Breast epithelium (tissue), 3 donors: ENCODE measurements at regions not wholly inside any gene's neighbourhood (a gene's known extent, or its start where the extent isn't known, plus 50 kb on each side); places are given as distances from the start of the nearest gene placed in this dataset.

Source experiments
- POLR2A ChIP-seq: fragments of 450-650 bp; IDR thresholded peaks from one replicate; pipeline ENCODE4 v1.6.1; 2016; ENCODE audit warnings: antibody characterized with exemption, mild to moderate bottlenecking, moderate library complexity
- POLR2AphosphoS5 ChIP-seq, 3 donors: sonication (generic); formaldehyde crosslinking; IDR thresholded peaks; one replicate each; pipeline ENCODE4 v1.6.1; 2017; ENCODE audit warnings: antibody characterized with exemption in 3 of 3
- TF ChIP-seq, protein P1 (sequence below), 3 donors: fragments of 450-650 bp; IDR thresholded peaks; one replicate each; pipeline ENCODE4 v1.5.1; 2016 to 2017; ENCODE audit warnings: antibody characterized with exemption in 3 of 3, mild to moderate bottlenecking in 3 of 3, moderate library complexity in 3 of 3

DNA sequence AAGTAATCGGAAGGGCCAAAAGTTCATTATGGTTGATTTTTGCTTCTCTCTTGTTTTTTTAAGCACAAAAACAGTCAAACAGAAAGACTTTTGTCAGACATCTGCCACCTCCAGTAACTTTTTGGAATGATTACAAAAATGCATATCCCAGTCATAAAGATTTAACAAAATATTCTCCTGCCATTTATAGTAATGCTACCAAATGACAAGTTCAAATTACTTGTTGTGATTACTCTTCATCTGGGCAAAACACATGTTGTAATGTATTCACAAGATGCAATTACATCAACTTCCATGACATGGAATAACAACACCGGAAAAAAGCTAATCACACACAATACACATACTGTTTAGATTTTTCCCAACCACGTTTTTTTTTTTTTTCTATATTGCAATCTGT is 1017.5 kb upstream of the TENM4 start:
- TF ChIP-seq, protein P1, sequence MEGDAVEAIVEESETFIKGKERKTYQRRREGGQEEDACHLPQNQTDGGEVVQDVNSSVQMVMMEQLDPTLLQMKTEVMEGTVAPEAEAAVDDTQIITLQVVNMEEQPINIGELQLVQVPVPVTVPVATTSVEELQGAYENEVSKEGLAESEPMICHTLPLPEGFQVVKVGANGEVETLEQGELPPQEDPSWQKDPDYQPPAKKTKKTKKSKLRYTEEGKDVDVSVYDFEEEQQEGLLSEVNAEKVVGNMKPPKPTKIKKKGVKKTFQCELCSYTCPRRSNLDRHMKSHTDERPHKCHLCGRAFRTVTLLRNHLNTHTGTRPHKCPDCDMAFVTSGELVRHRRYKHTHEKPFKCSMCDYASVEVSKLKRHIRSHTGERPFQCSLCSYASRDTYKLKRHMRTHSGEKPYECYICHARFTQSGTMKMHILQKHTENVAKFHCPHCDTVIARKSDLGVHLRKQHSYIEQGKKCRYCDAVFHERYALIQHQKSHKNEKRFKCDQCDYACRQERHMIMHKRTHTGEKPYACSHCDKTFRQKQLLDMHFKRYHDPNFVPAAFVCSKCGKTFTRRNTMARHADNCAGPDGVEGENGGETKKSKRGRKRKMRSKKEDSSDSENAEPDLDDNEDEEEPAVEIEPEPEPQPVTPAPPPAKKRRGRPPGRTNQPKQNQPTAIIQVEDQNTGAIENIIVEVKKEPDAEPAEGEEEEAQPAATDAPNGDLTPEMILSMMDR (IDR thresholded peaks at IDR 0.05): no peak
- TF ChIP-seq POLR2A (no peak), POLR2AphosphoS5 (IDR thresholded peaks at IDR 0.05) (no peak)
